Myocyte (in vitro differentiated cells): ENCODE measurements at regions not wholly inside any gene's neighbourhood (a gene's known extent, or its start where the extent isn't known, plus 50 kb on each side); places are given as distances from the start of the nearest gene placed in this dataset.

ENCODE experiments used
- DNase-seq: peaks from one replicate; pipeline ENCODE4 v3.0.0-alpha.2; 2012; ENCODE audit warnings: low read depth

DNA sequence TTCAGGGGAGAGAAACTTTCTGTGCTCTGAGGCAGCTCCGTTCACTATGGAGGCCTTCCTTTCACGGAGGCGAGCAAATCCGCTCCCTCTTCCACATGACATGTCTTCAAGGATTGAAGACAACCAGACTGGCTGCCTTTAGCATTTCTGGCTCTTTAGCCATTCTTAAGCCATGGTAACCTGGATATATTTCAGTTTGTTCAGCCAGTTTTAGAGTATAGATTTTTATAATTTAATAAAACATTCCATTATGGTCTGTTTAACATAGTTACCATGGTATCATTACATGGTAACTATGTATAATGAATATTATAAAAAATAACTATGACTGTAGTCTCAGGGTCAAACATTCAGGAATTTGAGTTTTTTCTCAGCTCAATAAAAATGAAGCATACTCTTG, 54.2 kb upstream of the NFIA start:
- DNase-seq: no peak

DNA sequence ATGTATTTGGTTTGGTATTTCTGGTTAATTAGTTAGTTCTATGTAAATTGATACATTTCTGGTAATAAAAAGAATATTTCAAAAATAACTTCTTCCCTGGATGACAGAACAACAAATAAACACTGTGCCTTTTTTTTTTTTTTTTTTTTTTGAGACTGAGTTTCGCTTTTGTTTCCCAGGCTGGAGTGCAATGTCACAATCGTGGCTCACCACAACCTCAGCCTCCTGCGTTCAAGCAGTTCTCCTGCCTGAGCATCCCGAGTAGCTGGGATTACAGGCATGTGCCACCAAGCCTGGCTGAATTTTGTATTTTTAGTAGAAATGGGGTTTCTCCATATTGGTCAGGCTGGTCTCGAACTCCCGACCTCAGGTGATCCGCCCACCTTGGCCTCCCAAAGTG, 64.3 kb upstream of the NFIA start:
- peak; percentile 32 for DNase-seq

DNA sequence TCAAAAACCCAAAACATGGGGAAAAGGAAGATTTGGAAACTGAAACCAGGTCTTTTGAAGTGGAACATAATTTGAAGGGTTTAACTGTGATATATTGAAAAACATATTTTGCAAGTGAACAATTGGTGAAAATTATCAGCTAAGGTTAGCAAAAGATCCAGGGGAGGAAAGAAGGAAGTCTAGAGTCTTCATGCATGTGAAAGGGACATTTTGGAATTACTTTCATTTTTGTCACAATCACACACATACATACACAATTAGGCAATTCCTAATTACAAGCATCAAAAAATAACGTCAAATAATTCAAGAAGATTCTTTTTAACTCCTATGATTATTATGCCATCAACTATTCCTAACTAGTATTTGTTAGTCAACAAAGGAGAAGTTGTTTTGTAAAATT, 64.7 kb upstream of the NFIA start:
- no peak for DNase-seq

DNA sequence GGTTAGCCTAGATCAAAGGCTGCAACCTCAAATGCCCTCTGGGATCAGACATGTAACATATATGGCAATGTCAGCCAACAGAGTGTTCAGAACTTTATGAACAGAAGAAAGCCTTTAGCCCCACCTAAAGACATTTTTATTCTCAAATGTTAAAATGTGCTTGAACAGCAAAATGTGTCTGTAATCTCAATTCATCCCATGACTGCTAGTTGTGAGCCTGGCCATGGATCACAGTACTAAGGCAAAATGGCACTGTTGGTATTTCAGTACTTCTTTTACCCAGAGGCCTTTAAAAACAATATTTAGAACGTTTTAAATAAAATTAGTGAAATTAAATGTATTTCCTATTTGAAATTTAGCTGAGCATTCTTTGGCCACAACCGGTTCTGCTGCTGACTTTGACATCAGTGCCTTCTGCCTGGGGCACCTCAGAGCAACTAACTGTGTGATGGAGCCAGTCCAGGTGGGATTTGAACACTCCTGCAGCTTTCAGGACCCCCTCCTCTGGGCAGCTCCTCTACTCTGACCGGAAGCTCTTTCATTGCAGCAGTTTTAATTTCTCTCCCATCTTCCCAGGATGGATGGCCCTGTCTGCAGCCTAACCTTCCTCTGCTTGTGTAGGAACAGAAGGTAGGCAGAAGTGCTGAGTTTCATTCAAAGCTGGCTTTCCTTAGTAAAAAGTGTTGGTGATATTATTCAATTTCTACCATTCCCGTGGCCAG, 68.3 kb upstream of the NFIA start:
- no peak for DNase-seq

DNA sequence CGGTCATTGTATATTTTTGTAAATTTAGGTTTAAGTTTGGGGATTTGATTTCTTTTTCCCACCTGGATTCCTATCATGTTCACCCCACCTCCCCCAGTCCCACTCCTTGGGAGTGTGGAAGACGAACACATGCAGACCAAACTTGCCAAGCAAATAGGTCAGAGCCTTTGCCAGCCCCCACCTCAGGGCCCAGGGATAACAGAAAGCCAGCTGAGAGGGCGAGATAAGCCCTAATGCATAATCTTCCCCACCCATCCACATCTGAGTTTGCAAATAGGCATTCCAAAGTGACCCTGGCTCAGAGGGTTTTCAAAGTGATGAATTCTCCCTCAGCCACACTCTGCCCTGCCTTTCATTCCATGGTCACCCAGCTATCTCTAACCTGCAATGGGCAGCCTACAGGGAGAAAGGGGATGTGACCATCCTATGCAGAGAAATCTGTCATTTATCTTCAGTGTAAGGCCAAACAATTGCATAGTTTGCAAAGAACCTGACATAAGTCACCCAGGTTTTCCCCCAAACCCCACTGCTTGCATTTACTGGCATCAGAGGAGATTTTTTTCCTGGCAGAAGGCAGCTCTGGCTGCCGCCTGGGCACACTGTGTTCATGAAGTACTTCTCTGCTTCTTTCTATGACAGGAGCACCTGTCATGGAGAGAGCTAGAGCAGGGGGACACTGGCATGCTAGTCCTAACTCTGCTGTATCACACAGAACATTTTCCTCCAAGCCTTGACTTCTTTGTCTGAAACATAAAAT, 69.0 kb upstream of the NFIA start:
- peak; percentile 40 for DNase-seq

DNA sequence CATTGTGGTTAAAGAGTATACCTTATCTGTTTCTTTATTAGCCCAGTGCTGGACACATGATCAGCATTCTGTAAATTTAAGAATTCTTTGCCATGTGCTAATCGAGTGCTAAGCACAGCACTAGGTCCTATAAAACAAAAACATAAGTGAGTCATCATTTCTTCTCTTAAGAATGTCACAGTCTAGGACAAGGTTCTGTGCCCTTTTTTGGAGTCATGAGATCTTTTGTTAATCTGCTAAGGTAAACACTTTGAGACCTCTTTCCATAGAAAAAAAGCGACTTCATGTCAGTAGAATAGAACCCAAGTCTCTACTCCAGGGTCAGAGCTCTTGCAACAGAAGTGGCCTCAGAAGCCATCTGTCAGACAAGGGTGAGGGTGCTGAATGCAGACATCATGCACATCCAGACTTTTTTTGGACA, 70.0 kb upstream of the NFIA start:
- DNase-seq: peak; percentile 23

DNA sequence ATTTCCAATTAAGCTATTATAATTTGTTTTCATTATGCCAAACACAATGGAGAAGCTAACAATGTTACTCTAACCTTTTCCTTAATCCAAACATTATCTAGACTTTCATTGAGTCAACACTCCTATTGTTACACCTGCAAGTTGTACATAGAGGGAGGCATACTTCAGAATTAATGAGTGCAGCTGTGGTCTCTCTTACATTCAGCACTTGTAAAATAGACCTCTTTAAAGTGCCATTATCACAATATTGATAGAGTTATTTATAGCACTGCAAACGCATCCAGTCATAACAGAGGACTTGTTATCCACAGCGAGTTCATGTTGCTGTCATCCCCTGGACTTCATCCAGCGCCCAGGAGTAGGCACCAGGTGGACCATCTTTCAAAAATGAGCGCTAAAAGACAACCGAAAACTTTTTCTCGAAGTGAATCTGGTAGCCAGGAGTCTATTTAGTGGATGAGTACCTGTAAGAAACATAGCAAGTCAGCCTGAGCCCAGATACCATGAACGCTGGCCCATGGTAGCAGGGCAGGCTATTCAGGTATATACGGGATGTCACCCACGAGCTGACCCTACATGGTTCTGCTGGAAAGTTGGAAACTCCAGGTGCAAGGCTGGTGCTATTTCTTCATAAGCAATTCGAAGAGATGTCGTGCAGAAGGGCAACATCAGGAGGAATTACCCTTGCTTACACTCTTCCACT, 70.6 kb upstream of the NFIA start:
- no peak for DNase-seq

DNA sequence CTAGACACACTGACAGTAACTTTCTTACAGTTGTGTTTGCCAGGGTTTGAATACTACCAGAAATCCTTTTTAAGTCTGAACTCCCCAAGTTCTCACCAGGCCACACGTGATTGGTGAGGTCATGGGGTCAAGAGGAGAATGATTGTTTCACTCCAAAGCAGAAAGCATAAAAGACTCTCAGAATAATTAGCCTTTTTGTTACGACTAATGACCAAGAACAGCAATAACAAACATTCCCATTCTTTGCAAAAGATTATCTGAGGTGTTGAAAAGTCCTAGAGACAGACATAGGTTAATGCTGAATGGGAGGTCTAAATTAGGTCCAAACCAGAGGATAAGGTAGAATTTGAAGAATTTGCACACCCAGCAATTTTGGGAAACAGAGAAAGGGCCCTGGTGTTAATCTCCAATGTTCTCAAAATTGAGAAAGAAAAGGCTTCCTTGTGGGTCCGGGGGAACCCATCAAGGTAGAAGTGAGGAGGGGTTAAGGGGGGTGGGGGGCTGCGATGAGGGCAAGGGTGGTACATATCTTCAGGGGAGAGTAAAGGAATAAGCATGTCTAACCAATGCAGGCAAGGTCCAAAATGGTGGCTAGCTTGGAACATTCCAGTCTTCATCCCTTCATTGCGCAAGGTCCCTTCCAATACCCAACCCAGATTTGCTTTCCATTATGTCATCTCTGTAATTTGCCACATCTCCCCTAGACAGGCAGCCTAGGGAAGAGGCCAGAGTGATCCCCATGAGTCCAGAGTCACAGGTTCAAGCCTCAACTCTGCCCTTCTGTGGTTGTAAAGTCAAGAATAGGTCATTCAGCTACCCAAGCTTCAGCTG, 74.6 kb upstream of the NFIA start:
- DNase-seq: no peak

DNA sequence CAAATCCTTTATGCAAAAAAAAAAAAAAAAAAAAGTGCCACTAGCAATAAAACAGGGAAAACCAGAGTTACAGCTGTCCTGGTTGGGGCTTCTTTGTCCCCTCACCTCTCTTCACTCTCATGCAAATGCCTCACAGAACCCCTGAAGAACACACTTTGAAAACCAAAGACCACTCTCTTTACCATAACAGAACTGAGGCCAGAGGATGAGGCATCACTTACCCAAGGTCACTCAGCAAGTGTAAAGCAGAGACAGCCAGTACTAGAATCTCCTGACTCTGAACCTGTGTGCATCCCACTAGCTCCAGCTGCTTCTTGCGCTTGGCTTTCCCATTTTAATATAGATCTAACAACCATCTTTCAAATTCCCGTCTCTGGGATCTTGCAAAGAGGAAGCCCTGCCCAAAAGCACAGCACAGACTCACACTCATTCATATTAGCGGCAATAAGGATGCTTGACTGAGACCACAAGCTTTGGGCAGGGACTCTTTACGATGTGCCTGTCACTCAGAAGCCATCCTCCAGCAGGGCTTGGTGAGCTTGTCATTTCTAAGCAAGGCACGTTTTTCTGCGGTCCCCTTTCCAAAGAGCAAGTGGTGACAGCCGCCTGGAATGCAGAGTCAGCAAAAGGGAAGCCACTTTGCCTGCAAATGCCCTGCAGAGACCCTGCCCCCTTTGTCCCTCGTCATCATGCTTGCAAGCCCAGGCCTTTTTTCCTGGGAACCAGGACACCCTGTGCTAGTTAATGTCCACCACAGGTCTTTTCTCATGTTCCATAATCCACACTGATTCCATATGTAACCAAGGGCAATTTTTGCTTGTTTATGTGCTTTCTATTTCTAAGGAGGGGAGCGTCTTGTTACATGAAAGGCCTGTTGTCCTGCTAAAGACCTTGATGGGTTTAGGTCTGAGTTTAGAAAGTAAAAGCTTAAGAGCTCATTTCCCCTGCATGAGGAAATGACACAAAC, 76.5 kb upstream of the NFIA start:
- DNase-seq: peak; percentile 32

DNA sequence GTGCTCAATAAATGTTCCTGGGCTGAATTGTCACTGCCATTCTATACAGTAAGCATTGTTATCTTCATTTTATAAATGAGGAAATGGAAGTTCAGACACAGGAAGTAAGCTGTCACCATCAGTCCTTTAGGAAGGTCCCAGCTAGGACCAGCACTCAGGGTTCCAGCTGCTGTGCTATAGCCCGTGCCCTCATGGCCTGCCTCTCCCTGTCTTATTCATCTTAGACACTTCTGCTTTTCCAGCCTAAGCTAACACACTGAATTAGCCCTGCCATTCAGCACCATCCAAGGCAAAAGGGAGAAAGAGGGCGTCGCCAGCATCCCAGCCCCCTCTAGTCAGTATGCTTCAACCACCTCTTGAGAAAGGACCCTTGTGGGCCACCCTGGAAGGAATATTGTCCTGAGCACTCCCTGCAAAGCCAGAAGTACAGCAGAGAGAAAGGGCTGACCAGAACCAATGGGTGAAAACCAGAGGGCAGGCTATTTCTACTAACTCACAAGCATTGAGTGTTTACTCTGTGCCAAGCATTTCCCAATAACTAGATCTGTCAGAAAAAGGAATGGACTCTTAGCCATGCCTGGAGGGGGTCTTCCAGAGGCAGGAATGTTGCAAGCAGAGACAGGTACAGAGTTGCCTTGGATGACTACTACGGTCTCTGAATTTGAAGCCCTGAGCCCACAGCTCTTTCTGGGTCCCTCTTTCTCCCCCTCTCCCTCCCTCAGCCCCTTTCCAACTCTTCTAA, 77.9 kb upstream of the NFIA start:
- DNase-seq: no peak

DNA sequence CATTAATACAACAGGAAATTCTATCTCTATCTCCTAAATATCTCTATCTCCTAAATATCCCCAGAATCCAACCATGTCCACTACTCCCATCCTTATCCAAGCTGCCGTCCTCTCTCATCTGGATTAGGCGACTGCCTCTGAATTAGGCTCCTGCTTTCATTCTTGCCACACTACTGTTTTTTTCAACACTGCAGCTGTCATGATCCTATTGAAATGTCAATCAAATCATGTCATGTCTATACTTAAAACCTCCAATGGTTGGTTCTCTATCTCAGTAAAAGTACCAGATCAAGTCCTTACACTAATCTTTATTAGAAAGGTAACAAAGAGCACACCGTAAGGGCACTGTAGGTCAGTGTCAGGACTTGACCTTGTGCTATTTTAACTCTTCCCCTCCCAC, 82.0 kb upstream of the NFIA start:
- peak; percentile 56 for DNase-seq

DNA sequence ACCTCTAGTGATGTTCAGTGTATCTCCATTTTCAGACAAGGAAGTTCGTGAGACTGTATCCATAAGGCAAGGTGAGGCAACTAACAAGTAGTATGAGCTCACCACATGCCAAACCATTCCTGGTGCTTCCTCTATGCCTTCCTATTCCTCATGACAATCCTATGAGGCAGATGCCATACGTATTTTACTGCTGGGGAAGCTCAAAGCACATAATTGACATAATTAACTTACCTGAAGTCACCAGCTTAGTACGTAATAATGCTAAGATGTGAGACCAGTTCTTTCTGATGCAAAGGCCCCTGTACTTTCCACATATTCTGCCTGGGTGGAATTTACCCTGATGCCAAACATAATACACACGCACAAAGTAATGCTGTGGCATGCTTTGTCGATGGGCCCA, 83.6 kb upstream of the NFIA start:
- no peak for DNase-seq

DNA sequence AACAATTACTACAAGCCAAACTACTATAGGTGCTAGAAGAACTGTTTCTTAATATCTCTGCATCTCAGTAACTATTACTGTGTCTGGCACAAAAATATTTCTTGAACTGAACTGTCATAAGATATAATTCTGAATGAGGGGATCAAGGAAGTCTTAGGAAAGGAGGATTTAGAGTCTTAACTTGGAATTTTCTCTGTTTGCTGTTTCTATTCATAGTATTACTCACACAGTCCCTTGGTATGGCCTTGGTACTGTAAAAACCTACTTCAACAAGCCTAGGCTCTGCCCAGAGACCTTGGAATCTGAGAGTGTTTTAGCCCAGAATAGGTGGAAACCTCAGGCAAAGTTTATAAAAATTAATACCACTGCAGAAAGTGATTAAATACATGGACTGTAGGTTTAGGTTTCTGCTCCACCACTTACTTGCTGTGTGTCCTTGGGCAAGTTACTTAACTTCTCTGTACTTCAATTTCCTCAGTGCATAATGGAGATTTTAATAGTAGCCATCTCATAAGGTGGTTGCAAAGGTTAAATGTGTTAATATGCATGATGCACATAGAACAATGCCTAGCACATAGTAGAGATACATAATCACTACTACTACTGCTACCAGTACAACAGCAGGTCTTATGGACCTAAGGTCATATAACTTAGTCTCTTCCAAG, 87.4 kb upstream of the NFIA start:
- no peak for DNase-seq

DNA sequence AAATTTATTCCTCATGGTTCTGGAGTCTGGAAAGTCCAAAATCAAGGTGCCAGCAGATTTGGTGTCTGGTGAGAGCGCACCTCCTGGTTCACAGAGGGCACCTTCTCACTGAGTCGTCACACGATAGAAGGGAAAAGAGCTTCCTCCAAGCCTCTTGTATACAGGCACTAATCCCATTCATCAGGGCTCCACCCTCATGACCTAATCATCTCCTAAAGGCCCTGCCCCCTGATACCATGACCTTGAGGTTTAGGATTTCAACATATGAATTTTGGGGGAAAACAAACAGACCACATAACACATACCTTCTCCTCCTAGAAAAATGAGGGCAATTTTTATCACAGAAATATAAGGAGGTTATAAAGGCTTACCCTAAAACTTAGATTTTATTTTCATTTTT, 88.0 kb upstream of the NFIA start:
- DNase-seq: no peak

DNA sequence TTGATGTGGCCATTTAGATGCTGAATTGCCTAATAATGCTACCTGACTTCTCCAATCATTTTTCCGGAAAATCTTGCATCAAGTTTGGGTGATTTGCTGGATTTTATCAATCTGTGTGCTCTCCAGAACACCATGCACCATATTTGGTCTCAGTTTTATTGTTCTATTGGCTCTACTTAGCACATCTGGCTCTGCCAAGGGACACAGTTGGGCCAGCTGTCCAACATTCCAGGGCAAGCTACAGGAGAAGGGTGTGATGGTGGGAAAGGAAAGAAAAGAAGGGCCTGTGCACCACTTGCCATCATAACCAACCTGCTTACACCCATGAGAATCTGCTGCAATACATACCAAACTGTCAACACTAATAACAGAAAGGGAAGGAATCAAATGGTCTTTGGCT, 90.2 kb upstream of the NFIA start:
- DNase-seq: no peak

DNA sequence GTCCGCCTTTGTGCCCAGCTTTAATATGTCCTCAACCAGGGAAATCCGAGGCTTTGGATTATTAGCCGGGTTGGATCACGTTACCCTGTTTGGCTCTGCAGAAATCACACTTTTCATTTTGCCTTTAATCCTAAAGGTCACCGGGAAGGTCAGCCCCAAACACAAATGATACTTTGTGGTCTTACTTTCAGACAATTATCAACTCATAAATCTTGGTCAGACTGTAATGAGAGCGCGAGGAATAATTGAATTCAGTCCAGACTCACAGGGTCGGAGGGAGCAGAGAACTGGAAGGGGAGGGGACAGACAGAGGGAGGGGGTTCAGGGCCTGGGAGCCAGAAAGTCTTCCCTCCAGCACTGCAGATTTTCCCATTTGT, 91.7 kb upstream of the NFIA start:
- no peak for DNase-seq

DNA sequence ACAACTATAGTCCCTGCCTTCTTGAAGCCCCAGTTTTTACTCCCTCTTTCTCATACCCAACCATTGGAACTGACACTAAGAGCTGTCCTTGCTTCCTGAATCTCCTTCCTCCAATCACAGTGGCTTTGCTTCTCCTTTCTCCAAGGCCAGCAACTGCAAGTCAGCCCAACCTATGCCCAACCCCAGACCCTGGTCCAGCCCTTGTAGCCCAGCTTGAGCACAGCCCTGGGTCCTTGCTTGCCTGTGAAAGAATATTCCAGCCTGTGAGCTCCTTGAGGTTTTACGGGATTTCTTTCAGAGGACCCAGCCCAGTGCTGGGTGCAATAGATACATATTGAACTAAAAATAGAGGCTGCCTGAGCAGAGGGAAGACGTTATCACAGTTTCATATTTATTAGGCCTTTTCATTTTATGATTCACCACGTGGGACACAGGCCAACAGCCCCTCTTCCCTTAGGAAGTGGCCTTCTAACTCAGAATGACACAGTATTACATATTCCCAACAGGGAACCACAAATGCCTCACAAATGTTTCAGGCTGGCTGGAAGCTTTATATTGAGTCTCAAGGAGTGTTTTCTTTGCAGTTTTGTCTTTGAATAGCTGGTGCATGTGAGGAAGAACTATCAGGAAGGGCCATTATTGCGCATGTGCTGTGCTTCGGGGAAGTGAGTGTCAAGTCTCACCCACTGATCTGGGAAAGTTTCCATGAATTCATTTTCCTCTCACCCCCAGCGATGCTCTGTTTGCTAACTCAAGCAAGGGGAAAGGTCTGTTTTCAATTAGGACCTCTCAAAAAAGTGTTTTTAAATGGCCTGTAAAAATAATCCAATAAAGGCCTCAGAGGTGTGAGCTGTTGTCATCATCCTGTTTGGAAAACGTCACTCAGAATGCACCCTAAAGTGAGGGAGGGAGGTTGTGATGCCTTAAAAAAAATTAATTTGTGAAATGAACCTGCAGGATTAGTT, 92.3 kb upstream of the NFIA start:
- peak; percentile 58 for DNase-seq

DNA sequence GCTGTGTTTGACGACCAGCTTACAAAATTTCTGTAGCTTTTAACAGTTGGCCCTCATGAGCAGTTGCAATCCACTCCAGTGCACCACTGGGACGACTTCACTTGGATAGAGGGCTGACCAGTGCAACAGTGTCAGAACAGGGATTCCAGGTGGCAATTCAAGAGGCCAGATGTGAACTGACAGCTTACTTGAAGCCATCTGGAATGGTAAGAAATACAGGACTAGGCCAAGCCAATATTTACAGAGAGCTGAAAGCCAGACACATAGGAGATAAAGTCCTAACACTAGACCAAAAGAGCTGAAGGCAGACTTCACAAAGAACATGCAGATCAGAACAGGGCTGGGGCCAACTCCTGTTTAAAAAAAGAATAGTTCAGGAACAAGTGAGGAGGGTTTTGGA, 93.5 kb upstream of the NFIA start:
- DNase-seq: no peak
